OCI-LY7 (cell line): ENCODE measurements at regions not wholly inside any gene's neighbourhood (a gene's known extent, or its start where the extent isn't known, plus 50 kb on each side); places are given as distances from the start of the nearest gene placed in this dataset.

ENCODE experiments used
- CTCF ChIP-seq: fragments of 200-600 bp; sonication (generic); conservative IDR thresholded peaks from 2 replicates; pipeline ENCODE4 v1.5.1; 2014; ENCODE audit warnings: mild to moderate bottlenecking, antibody characterized with exemption, low read length, moderate library complexity, mixed read lengths
- EZH2phosphoT487 ChIP-seq: fragments of 200-600 bp; sonication (generic); IDR thresholded peaks from 2 replicates; pipeline ENCODE4 v1.6.1; 2018; ENCODE audit warnings: low read depth, borderline replicate concordance, mild to moderate bottlenecking, mixed run types, antibody characterized with exemption, low read length, moderate library complexity, mixed read lengths

DNA sequence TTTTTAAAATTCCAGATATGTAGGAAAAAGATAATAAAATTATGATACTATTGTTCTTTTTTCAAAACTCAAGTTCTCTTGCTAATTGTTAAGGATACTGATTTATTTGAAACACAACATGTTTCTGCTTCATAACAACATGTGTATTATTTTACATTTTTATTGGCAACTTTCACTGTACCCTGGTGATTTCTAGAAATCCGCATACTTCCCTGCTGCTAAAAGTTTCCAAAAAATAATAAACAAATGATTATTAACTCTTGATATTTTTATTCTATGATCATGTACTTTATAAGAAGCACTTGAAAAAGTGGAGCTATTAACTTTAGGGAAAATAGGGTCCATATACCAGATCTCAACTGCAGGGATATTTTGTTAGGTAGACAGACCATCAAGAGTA lies 71.2 kb upstream of the HCCS start:
- TF ChIP-seq CTCF: no peak
- no peak for TF ChIP-seq EZH2phosphoT487
